ENCODE measurements at regions not wholly inside any gene's neighbourhood (a gene's known extent, or its start where the extent isn't known, plus 50 kb on each side); places are given as distances from the start of the nearest gene placed in this dataset.
A peak's percentile ranks its signal among the peaks of the same experiment; 100 is the strongest.

GRCh38 chr1:73106931-73107330 lies 824.6 kb upstream of the NEGR1 start:
- TF ChIP-seq FOXP2 (optimal IDR thresholded peaks at IDR 0.05; ENCODE audit: control extremely low read depth, extremely low read length, insufficient read depth), result no peak
- no peak for TF ChIP-seq POLR2AphosphoS5 (IDR thresholded peaks at IDR 0.05; ENCODE audit: borderline replicate concordance, low read depth, low read length)
- no peak for TF ChIP-seq EZH2 (IDR thresholded peaks at IDR 0.05)

GRCh38 chr1:73105755-73106154 lies 823.4 kb upstream of the NEGR1 start:
- Histone ChIP-seq H3K9ac (ENCODE audit: insufficient read length) (no peak overlapping the region), H3K27ac (no peak overlapping the region), H3K36me3 (ENCODE audit: insufficient read depth, low read length) (no peaks in the 10 kb centered on the region), H3K9me3 (ENCODE audit: low read depth, low read length) (no peaks in the 10 kb centered on the region), H3K4me3 (no peak overlapping the region)
- no peak for DNase-seq (ENCODE audit: low read depth, low spot score)
- TF ChIP-seq EZH2 (IDR thresholded peaks at IDR 0.05) (no peak), FOXP2 (optimal IDR thresholded peaks at IDR 0.05; ENCODE audit: control extremely low read depth, extremely low read length, insufficient read depth) (no peak), POLR2AphosphoS5 (IDR thresholded peaks at IDR 0.05; ENCODE audit: borderline replicate concordance, low read depth, low read length) (no peak)

More at GRCh38 chr1:73106931-73107330, 824.6 kb upstream of the NEGR1 start:
- Histone ChIP-seq H3K9me3 (ENCODE audit: low read depth, low read length) (no peaks in the 10 kb centered on the region), H3K27ac (no peak overlapping the region), H3K4me3 (no peak overlapping the region), H3K36me3 (ENCODE audit: insufficient read depth, low read length) (no peaks in the 10 kb centered on the region), H3K9ac (ENCODE audit: insufficient read length) (no peak overlapping the region)
- no peak for DNase-seq (ENCODE audit: low read depth, low spot score)

GRCh38 chr1:73104749-73105148 lies 822.4 kb upstream of the NEGR1 start:
- TF ChIP-seq POLR2AphosphoS5 (IDR thresholded peaks at IDR 0.05; ENCODE audit: borderline replicate concordance, low read depth, low read length) (no peak), FOXP2 (optimal IDR thresholded peaks at IDR 0.05; ENCODE audit: control extremely low read depth, extremely low read length, insufficient read depth) (no peak), EZH2 (IDR thresholded peaks at IDR 0.05) (no peak)
- H3K9ac ChIP-seq (ENCODE audit: insufficient read length), result no peak overlapping the region

GRCh38 chr1:73100216-73100615 lies 817.9 kb upstream of the NEGR1 start:
- H3K9me3 ChIP-seq (ENCODE audit: low read depth, low read length), result no peaks in the 10 kb centered on the region
- peak; percentile 32 for DNase-seq (ENCODE audit: low read depth, low spot score)
- no peak overlapping the region for H3K4me3 ChIP-seq
- H3K9ac ChIP-seq (ENCODE audit: insufficient read length), result no peak overlapping the region
- no peaks in the 10 kb centered on the region for H3K36me3 ChIP-seq (ENCODE audit: insufficient read depth, low read length)
- H3K27ac ChIP-seq, result peak overlapping the region; percentile 68; the same call in 1 of the 2 replicates
- no peak for TF ChIP-seq POLR2AphosphoS5 (IDR thresholded peaks at IDR 0.05; ENCODE audit: borderline replicate concordance, low read depth, low read length)
- TF ChIP-seq FOXP2 (optimal IDR thresholded peaks at IDR 0.05; ENCODE audit: control extremely low read depth, extremely low read length, insufficient read depth), result no peak
- no peak for TF ChIP-seq EZH2 (IDR thresholded peaks at IDR 0.05)

More at GRCh38 chr1:73104749-73105148, 822.4 kb upstream of the NEGR1 start:
- no peak overlapping the region for H3K4me3 ChIP-seq
- DNase-seq (ENCODE audit: low read depth, low spot score), result no peak
- H3K9me3 ChIP-seq (ENCODE audit: low read depth, low read length), result no peaks in the 10 kb centered on the region
- H3K27ac ChIP-seq, result no peak overlapping the region
- H3K36me3 ChIP-seq (ENCODE audit: insufficient read depth, low read length), result no peaks in the 10 kb centered on the region

- Histone ChIP-seq H3K4me3 (no peak overlapping the region), H3K9ac (ENCODE audit: insufficient read length) (no peak overlapping the region), H3K36me3 (ENCODE audit: insufficient read depth, low read length) (no peaks in the 10 kb centered on the region), H3K27ac (no peak overlapping the region), H3K9me3 (ENCODE audit: low read depth, low read length) (no peaks in the 10 kb centered on the region)
- no peak for DNase-seq (ENCODE audit: low read depth, low spot score)
- no peak for TF ChIP-seq EZH2 (IDR thresholded peaks at IDR 0.05)
- no peak for TF ChIP-seq FOXP2 (optimal IDR thresholded peaks at IDR 0.05; ENCODE audit: control extremely low read depth, extremely low read length, insufficient read depth)
- no peak for TF ChIP-seq POLR2AphosphoS5 (IDR thresholded peaks at IDR 0.05; ENCODE audit: borderline replicate concordance, low read depth, low read length)
These were observed 815.6 kb upstream of the NEGR1 start for GRCh38 chr1:73097917-73098316.

GRCh38 chr1:73096841-73097240 lies 814.5 kb upstream of the NEGR1 start:
- Histone ChIP-seq H3K9me3 (ENCODE audit: low read depth, low read length) (no peaks in the 10 kb centered on the region), H3K27ac (no peak overlapping the region), H3K4me3 (no peak overlapping the region), H3K36me3 (ENCODE audit: insufficient read depth, low read length) (no peaks in the 10 kb centered on the region), H3K9ac (ENCODE audit: insufficient read length) (no peak overlapping the region)
- no peak for DNase-seq (ENCODE audit: low read depth, low spot score)
- no peak for TF ChIP-seq EZH2 (IDR thresholded peaks at IDR 0.05)
- no peak for TF ChIP-seq POLR2AphosphoS5 (IDR thresholded peaks at IDR 0.05; ENCODE audit: borderline replicate concordance, low read depth, low read length)
- TF ChIP-seq FOXP2 (optimal IDR thresholded peaks at IDR 0.05; ENCODE audit: control extremely low read depth, extremely low read length, insufficient read depth), result no peak

- Histone ChIP-seq H3K27ac (no peak overlapping the region), H3K9ac (ENCODE audit: insufficient read length) (no peak overlapping the region), H3K4me3 (no peak overlapping the region), H3K36me3 (ENCODE audit: insufficient read depth, low read length) (no peaks in the 10 kb centered on the region), H3K9me3 (ENCODE audit: low read depth, low read length) (no peaks in the 10 kb centered on the region)
- TF ChIP-seq POLR2AphosphoS5 (IDR thresholded peaks at IDR 0.05; ENCODE audit: borderline replicate concordance, low read depth, low read length) (no peak), EZH2 (IDR thresholded peaks at IDR 0.05) (no peak), FOXP2 (optimal IDR thresholded peaks at IDR 0.05; ENCODE audit: control extremely low read depth, extremely low read length, insufficient read depth) (no peak)
- DNase-seq (ENCODE audit: low read depth, low spot score), result no peak
These were observed 810.0 kb upstream of the NEGR1 start for GRCh38 chr1:73092383-73092782.

- Histone ChIP-seq H3K4me3 (no peak overlapping the region), H3K36me3 (ENCODE audit: insufficient read depth, low read length) (no peaks in the 10 kb centered on the region), H3K27ac (no peak overlapping the region), H3K9me3 (ENCODE audit: low read depth, low read length) (no peaks in the 10 kb centered on the region), H3K9ac (ENCODE audit: insufficient read length) (no peak overlapping the region)
- no peak for DNase-seq (ENCODE audit: low read depth, low spot score)
- TF ChIP-seq POLR2AphosphoS5 (IDR thresholded peaks at IDR 0.05; ENCODE audit: borderline replicate concordance, low read depth, low read length) (no peak), FOXP2 (optimal IDR thresholded peaks at IDR 0.05; ENCODE audit: control extremely low read depth, extremely low read length, insufficient read depth) (no peak), EZH2 (IDR thresholded peaks at IDR 0.05) (no peak)
These were observed 784.5 kb upstream of the NEGR1 start for GRCh38 chr1:73066866-73067265.
